HepG2 (cell line): ENCODE measurements at regions not wholly inside any gene's neighbourhood (a gene's known extent, or its start where the extent isn't known, plus 50 kb on each side); places are given as distances from the start of the nearest gene placed in this dataset.

ENCODE experiments used
- ATAC-seq: fragments of 200-7000 bp; cut with Tn5 transposase; 3 replicates; pipeline ENCODE4 v1.9.1; 2020; ENCODE audit warnings: mild to moderate bottlenecking, moderate library complexity
- BruUV-seq: library from RNA; stranded (reverse); fragments of 400-500 nt; replicated peaks from 2 replicates; lab custom pipeline; 2021; lab: Mats Ljungman, UMichigan
- CTCF ChIA-PET: fragments of 300-600 bp; formaldehyde crosslinking; extraction: SDS; loops from one replicate; lab custom pipeline; 2021; ENCODE audit warnings: low total read pairs, inconsistent platforms, low intra/inter-chr PET ratio; lab: Yijun Ruan, JAX
- POLR2A ChIA-PET: fragments of 350-600 bp; sonication (Branson Sonifier 250); formaldehyde crosslinking; loops from one replicate; lab custom pipeline; 2020; ENCODE audit warnings: antibody characterized with exemption, inconsistent platforms; lab: Yijun Ruan, JAX
- DNase-seq: peaks from one replicate; pipeline ENCODE4 v3.0.0-alpha.2; 2015; ENCODE audit warnings: low spot score
- FAIRE-seq: peaks from 3 replicates; lab custom pipeline; 2011; peaks lifted over from hg19 to GRCh38; lab: Jason Lieb, UNC
- H2AFZ ChIP-seq: one replicate; pipeline ENCODE4 v1.6.1; 2011; ENCODE audit warnings: low read length, inconsistent platforms
- H3K27ac ChIP-seq: fragments of 300-600 bp; 3 replicates; pipeline ENCODE4 v1.8.0; 2011; ENCODE audit warnings: mixed run types, mild to moderate bottlenecking, mixed read lengths, low read length, inconsistent platforms; ENCODE audit not compliant: insufficient read depth; ENCODE audit errors: extremely low read length
- H3K27me3 ChIP-seq, 2 experiments: fragments of 200-600 bp in 1 of 2; 2 replicates in 1 of 2; 3 replicates in 1 of 2; pipeline versions ENCODE4 v1.6.0 to v1.8.0; 2011; ENCODE audit warnings: low read length in 2 of 2, mild to moderate bottlenecking in 2 of 2, moderate library complexity in 2 of 2, inconsistent platforms in 1 of 2; ENCODE audit not compliant: insufficient read depth in 2 of 2, control insufficient read depth in 1 of 2
- H3K36me3 ChIP-seq, 2 experiments: fragments of 200-600 bp in 1 of 2; replicated peaks in 1 of 2; 2 replicates in 1 of 2; 3 replicates in 1 of 2; pipeline versions ENCODE4 v1.5.1 to v1.8.0; 2011; ENCODE audit warnings: low read length in 2 of 2, inconsistent platforms in 1 of 2; ENCODE audit not compliant: insufficient read depth in 2 of 2, control insufficient read depth in 1 of 2
- H3K4me1 ChIP-seq: 2 replicates; pipeline ENCODE4 v1.5.1; 2012; ENCODE audit warnings: low read length, inconsistent platforms; ENCODE audit not compliant: insufficient read depth
- H3K4me2 ChIP-seq: 2 replicates; pipeline ENCODE4 v1.6.0; 2011; ENCODE audit warnings: low read depth, low read length, inconsistent platforms
- H3K4me3 ChIP-seq, 3 experiments: fragments of 200-600 bp in 1 of 3; sonication (generic), shearing (Covaris generic) in 1 of 3; replicated peaks in 1 of 3; 2 replicates each; pipeline ENCODE4 v1.5.1; 2011 to 2016; ENCODE audit warnings: low read length in 3 of 3, inconsistent platforms in 2 of 3, low read depth in 2 of 3, mild to moderate bottlenecking in 2 of 3, control low read depth in 1 of 3, mixed read lengths in 1 of 3; ENCODE audit not compliant: insufficient read depth in 1 of 3
- H3K79me2 ChIP-seq: one replicate; pipeline ENCODE4 v1.6.1; 2011; ENCODE audit warnings: low read length, inconsistent platforms; ENCODE audit not compliant: insufficient read depth
- H3K9ac ChIP-seq: 2 replicates; pipeline ENCODE4 v1.6.0; 2011; ENCODE audit warnings: mild to moderate bottlenecking, low read depth, low read length, inconsistent platforms; ENCODE audit not compliant: insufficient read depth
- H3K9me3 ChIP-seq: 2 replicates; pipeline ENCODE4 v1.5.1; 2012; ENCODE audit warnings: mild to moderate bottlenecking, low read length
- H4K20me1 ChIP-seq: 2 replicates; pipeline ENCODE4 v1.6.0; 2011; ENCODE audit warnings: inconsistent platforms, mild to moderate bottlenecking, low read length, moderate library complexity; ENCODE audit not compliant: insufficient read depth
- FOXO1 ChIP-seq: sonication (generic); formaldehyde crosslinking; IDR thresholded peaks from 2 replicates; pipeline ENCODE4 v1.4.0; 2020; ENCODE audit warnings: missing genetic modification reagents
- GTF3A ChIP-seq: sonication (generic); formaldehyde crosslinking; conservative IDR thresholded peaks from 2 replicates; pipeline ENCODE4 v1.4.0; 2020; ENCODE audit warnings: mild to moderate bottlenecking, missing genetic modification reagents
- ISL2 ChIP-seq: sonication (generic); formaldehyde crosslinking; IDR thresholded peaks from 2 replicates; pipeline ENCODE4 v1.5.0; 2020; ENCODE audit warnings: missing genetic modification reagents
- MED1 ChIP-seq: sonication (generic); formaldehyde crosslinking; IDR thresholded peaks from 2 replicates; pipeline ENCODE4 v1.4.0; 2020; ENCODE audit warnings: missing genetic modification reagents
- MEIS1 ChIP-seq: sonication (generic); formaldehyde crosslinking; IDR thresholded peaks from 2 replicates; pipeline ENCODE4 v1.9.0; 2021; ENCODE audit warnings: mild to moderate bottlenecking, missing genetic modification reagents, moderate library complexity, borderline replicate concordance
- PHF20 ChIP-seq: sonication (generic); formaldehyde crosslinking; IDR thresholded peaks from 2 replicates; pipeline ENCODE4 v1.5.0; 2020; ENCODE audit warnings: mild to moderate bottlenecking, missing genetic modification reagents
- TEAD2 ChIP-seq: sonication (generic); formaldehyde crosslinking; IDR thresholded peaks from 2 replicates; pipeline ENCODE4 v1.9.0; 2021; ENCODE audit warnings: missing genetic modification reagents
- ZFYVE20 ChIP-seq: sonication (generic); formaldehyde crosslinking; IDR thresholded peaks from 2 replicates; pipeline ENCODE4 v1.8.0; 2023; ENCODE audit warnings: low read depth, mild to moderate bottlenecking, moderate library complexity, missing genetic modification reagents, borderline replicate concordance
- WGBS: methylation state at CpG from one replicate; pipeline ENCODE4 v1.1.6; 2017; ENCODE audit warnings: low lambda C conversion rate; 5-methylcytosine and 5-hydroxymethylcytosine counted together
- in situ Hi-C: cut with HindIII; loops from 2 replicates; pipeline ENCODE4 v1.10.0; 2017; ENCODE audit warnings: low pct_unique_long_range_greater_than_20kb; ENCODE audit not compliant: extremely low pct_ligation_motif_present
- intact Hi-C: fragments of 100-400 bp; cut with micrococcal nuclease; formaldehyde crosslinking; loops from one replicate; pipeline ENCODE4 v1.10.0; 2022; ENCODE audit not compliant: unreplicated experiment
- TF ChIP-seq, protein P1 (sequence below): sonication (generic); formaldehyde crosslinking; IDR thresholded peaks from 2 replicates; pipeline ENCODE4 v1.5.0; 2020; ENCODE audit warnings: mild to moderate bottlenecking, missing genetic modification reagents, borderline replicate concordance
- TF ChIP-seq, protein P2 (sequence below): sonication (generic); formaldehyde crosslinking; IDR thresholded peaks from 2 replicates; pipeline ENCODE4 v1.5.1; 2020; ENCODE audit warnings: mild to moderate bottlenecking, missing genetic modification reagents, borderline replicate concordance
- TF ChIP-seq, protein P3 (sequence below): sonication (generic); IDR thresholded peaks from 2 replicates; pipeline ENCODE4 v1.6.1; 2016; ENCODE audit warnings: low read depth, borderline replicate concordance

DNA sequence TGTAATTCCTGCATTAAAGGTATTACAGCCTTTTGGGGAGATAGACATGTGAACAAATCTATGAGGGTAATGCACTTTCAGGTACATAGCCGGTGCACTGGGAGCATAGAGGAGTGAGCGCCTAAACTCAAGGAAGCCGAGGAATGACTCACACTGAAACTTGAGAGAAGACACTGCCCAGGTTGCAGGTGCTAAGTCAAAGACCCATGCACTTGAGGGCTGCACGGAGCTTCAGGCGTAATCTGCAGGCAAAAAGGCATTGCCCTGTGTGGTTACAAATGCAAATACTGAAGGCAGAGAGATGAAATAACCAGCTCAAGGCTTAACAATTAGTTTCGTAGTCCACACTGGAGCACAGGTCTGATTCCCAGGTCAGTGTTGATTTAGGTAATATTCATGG, 51.0 kb upstream of the OSBPL3 start:
- ATAC-seq (no peak; the same call in 2 of the 3 replicates), DNase-seq (no peak), FAIRE-seq (no peak)
- H3K79me2 ChIP-seq: no peaks in the 10 kb centered on the region
- no peaks in the 10 kb centered on the region for H3K27me3 ChIP-seq
- WGBS: 42% methylated on average over 6 of the region's 6 CpGs
- no peaks in the 10 kb centered on the region for H4K20me1 ChIP-seq
- 0 out of 2 replicates have a peak, but pooled peaks cover 4% of the 10 kb centered on the region for H3K9me3 ChIP-seq
- ChIA-PET CTCF (interaction anchor here (1.1 kb wide), 1 partner anchor 39 kb away, joined by 5 read pairs; no protein-coding TSS in a partner anchor), POLR2A (no interaction called here)
- H3K9ac ChIP-seq: no peak overlapping the region
- in situ Hi-C loops: no loop called here
- intact Hi-C loops: no loop called here
- peaks cover 67% of the 10 kb centered on the region for H3K4me1 ChIP-seq
- BruUV-seq: no TSS peak
- H3K36me3 ChIP-seq: no peaks in the 10 kb centered on the region
- no peak overlapping the region for H3K4me2 ChIP-seq
- no peak overlapping the region for H3K4me3 ChIP-seq
- H3K27ac ChIP-seq: no peak overlapping the region
- H2AFZ ChIP-seq: no peak overlapping the region
- TF ChIP-seq ZFYVE20 (CRISPR knock-in tag): no peak
- TF ChIP-seq FOXO1: no peak
- TF ChIP-seq, protein P1, sequence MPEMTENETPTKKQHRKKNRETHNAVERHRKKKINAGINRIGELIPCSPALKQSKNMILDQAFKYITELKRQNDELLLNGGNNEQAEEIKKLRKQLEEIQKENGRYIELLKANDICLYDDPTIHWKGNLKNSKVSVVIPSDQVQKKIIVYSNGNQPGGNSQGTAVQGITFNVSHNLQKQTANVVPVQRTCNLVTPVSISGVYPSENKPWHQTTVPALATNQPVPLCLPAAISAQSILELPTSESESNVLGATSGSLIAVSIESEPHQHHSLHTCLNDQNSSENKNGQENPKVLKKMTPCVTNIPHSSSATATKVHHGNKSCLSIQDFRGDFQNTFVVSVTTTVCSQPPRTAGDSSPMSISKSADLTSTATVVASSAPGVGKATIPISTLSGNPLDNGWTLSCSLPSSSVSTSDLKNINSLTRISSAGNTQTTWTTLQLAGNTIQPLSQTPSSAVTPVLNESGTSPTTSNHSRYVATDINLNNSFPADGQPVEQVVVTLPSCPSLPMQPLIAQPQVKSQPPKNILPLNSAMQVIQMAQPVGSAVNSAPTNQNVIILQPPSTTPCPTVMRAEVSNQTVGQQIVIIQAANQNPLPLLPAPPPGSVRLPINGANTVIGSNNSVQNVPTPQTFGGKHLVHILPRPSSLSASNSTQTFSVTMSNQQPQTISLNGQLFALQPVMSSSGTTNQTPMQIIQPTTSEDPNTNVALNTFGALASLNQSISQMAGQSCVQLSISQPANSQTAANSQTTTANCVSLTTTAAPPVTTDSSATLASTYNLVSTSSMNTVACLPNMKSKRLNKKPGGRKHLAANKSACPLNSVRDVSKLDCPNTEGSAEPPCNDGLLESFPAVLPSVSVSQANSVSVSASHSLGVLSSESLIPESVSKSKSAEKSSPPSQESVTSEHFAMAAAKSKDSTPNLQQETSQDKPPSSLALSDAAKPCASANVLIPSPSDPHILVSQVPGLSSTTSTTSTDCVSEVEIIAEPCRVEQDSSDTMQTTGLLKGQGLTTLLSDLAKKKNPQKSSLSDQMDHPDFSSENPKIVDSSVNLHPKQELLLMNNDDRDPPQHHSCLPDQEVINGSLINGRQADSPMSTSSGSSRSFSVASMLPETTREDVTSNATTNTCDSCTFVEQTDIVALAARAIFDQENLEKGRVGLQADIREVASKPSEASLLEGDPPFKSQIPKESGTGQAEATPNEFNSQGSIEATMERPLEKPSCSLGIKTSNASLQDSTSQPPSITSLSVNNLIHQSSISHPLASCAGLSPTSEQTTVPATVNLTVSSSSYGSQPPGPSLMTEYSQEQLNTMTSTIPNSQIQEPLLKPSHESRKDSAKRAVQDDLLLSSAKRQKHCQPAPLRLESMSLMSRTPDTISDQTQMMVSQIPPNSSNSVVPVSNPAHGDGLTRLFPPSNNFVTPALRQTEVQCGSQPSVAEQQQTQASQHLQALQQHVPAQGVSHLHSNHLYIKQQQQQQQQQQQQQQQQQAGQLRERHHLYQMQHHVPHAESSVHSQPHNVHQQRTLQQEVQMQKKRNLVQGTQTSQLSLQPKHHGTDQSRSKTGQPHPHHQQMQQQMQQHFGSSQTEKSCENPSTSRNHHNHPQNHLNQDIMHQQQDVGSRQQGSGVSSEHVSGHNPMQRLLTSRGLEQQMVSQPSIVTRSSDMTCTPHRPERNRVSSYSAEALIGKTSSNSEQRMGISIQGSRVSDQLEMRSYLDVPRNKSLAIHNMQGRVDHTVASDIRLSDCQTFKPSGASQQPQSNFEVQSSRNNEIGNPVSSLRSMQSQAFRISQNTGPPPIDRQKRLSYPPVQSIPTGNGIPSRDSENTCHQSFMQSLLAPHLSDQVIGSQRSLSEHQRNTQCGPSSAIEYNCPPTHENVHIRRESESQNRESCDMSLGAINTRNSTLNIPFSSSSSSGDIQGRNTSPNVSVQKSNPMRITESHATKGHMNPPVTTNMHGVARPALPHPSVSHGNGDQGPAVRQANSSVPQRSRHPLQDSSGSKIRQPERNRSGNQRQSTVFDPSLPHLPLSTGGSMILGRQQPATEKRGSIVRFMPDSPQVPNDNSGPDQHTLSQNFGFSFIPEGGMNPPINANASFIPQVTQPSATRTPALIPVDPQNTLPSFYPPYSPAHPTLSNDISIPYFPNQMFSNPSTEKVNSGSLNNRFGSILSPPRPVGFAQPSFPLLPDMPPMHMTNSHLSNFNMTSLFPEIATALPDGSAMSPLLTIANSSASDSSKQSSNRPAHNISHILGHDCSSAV (CRISPR knock-in tag): no peak
- TF ChIP-seq, protein P2, sequence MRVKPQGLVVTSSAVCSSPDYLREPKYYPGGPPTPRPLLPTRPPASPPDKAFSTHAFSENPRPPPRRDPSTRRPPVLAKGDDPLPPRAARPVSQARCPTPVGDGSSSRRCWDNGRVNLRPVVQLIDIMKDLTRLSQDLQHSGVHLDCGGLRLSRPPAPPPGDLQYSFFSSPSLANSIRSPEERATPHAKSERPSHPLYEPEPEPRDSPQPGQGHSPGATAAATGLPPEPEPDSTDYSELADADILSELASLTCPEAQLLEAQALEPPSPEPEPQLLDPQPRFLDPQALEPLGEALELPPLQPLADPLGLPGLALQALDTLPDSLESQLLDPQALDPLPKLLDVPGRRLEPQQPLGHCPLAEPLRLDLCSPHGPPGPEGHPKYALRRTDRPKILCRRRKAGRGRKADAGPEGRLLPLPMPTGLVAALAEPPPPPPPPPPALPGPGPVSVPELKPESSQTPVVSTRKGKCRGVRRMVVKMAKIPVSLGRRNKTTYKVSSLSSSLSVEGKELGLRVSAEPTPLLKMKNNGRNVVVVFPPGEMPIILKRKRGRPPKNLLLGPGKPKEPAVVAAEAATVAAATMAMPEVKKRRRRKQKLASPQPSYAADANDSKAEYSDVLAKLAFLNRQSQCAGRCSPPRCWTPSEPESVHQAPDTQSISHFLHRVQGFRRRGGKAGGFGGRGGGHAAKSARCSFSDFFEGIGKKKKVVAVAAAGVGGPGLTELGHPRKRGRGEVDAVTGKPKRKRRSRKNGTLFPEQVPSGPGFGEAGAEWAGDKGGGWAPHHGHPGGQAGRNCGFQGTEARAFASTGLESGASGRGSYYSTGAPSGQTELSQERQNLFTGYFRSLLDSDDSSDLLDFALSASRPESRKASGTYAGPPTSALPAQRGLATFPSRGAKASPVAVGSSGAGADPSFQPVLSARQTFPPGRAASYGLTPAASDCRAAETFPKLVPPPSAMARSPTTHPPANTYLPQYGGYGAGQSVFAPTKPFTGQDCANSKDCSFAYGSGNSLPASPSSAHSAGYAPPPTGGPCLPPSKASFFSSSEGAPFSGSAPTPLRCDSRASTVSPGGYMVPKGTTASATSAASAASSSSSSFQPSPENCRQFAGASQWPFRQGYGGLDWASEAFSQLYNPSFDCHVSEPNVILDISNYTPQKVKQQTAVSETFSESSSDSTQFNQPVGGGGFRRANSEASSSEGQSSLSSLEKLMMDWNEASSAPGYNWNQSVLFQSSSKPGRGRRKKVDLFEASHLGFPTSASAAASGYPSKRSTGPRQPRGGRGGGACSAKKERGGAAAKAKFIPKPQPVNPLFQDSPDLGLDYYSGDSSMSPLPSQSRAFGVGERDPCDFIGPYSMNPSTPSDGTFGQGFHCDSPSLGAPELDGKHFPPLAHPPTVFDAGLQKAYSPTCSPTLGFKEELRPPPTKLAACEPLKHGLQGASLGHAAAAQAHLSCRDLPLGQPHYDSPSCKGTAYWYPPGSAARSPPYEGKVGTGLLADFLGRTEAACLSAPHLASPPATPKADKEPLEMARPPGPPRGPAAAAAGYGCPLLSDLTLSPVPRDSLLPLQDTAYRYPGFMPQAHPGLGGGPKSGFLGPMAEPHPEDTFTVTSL (CRISPR knock-in tag): no peak
- TF ChIP-seq TEAD2 (CRISPR knock-in tag): no peak
- no peak for TF ChIP-seq MED1 (CRISPR knock-in tag)
- no peak for TF ChIP-seq ISL2 (CRISPR knock-in tag)
- TF ChIP-seq GTF3A: no peak
- TF ChIP-seq PHF20: no peak
- no peak for TF ChIP-seq MEIS1 (CRISPR knock-in tag)
- TF ChIP-seq, protein P3, sequence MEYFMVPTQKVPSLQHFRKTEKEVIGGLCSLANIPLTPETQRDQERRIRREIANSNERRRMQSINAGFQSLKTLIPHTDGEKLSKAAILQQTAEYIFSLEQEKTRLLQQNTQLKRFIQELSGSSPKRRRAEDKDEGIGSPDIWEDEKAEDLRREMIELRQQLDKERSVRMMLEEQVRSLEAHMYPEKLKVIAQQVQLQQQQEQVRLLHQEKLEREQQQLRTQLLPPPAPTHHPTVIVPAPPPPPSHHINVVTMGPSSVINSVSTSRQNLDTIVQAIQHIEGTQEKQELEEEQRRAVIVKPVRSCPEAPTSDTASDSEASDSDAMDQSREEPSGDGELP: no peak
